T-helper 2 cell treated with Interferon-gamma antibody and Interleukin-4, amounts not matched to agents 100 ng/mL and 5 ng/mL, for 36 hours (primary cell): ENCODE measurements at regions not wholly inside any gene's neighbourhood (a gene's known extent, or its start where the extent isn't known, plus 50 kb on each side); places are given as distances from the start of the nearest gene placed in this dataset.

Experiments
- intact Hi-C: fragments of 100-400 bp; cut with micrococcal nuclease; formaldehyde crosslinking; loops from one replicate; pipeline ENCODE4 v1.15.1; 2023

GRCh38 chr9:665296-665695 lies 176.2 kb upstream of the DMRT1 start:
- intact Hi-C loops, result no loop called here

DNA sequence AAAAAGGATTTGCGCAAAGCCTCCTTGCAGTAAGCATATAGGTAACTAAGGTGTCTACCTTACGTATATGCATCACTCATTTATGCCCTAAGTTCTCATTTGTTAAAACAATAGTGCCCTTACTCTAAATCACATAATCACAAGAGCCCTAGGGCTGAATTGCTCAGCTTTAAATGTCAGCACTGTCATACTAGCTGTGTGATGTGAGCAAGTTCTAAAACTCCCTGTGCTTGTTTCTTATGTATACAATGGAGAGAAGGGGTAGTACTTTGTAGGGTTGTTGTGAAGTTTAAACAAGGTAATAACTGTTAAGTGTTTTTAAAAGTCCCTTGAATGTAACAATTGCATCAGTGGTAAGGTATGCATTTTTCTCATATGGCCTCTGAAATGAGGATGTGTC lies 169.5 kb upstream of the DMRT1 start:
- intact Hi-C loops, result no loop called here

DNA sequence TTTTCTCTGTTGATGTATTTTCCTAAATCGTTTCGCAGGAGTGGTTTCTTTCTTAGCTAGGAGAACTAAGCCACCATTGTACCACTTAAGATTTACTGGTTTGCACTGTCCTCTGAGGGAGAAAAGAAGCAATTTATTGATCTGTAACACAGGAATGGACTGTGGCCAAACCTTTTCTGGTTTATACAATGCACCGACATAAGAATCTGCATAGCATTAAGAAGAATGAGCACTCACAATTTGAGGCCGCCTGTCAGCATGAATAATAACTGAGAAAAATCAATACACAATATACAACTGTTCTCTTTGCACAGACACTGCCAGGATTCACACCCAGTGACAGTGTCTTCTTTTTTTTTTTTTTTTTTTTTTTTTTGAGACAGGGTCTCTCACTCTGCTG lies 168.6 kb upstream of the DMRT1 start:
- intact Hi-C loops, result no loop called here

GRCh38 chr9:673264-673965 lies 168.1 kb upstream of the DMRT1 start:
- intact Hi-C loops, result no loop called here

- intact Hi-C loops, result no loop called here
Observed at GRCh38 chr9:673966-674526, 167.5 kb upstream of the DMRT1 start.

- intact Hi-C loops, result no loop called here
Observed at GRCh38 chr9:675697-676370, 165.7 kb upstream of the DMRT1 start.

DNA sequence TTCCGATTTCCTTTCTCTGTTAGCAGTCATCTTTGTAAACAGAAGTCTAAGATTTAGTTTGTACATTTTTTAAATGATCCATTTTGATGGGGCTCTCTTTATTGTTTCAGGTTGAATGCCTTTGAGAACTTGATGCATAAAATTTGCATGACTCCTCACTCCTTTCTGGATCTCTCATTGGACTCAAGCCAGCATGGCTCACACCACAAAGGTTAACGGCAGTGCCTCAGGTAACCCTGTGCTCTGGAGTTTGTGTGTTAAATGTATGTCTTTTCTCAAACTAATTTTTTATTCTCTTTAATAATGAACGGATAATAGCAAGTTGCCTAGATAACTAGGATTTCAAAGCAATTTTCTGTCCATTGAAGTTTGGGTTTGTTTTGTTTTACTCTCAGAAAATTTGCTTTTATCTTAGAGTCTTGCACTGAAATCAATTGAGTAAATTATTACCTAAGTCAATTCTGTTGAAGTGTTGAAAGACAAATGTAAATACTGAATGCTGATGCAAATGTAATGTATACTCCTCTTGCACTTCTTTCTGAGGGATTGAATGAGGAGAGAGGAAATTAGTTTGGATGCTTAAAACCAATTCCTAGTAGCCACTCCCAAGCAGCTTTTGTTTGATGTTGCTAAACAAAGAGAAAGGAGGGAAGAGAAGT lies 164.6 kb upstream of the DMRT1 start:
- intact Hi-C loops, result no loop called here

DNA sequence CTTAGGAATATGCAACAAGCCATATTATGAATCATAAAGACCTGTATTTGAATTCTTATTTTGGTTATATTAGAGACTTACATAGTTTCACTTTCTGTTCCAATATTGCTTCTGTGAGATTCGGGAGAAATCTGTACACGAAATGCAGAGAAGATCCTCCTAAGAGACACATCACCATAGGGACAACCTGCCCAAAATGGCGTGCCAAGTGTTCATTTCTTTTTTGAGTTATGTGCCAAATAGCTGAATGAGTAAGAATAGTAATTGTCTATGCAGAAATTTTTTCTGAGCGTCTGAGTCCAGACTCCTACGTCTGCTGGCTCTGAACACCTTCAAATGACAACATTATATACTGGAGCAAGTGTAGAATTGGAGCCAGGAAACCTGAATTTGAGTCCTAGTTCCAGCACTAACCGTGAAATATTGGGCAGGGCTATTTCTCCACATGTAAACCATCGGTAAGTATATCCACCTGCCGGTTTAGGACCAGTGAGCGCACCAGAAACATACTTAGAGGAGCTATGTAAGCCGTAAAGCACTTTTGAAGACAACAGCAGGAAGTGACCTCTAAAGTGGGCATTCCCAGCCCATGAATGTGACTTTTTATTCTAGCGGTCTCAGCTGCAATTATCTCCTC lies 163.9 kb upstream of the DMRT1 start:
- intact Hi-C loops, result no loop called here

DNA sequence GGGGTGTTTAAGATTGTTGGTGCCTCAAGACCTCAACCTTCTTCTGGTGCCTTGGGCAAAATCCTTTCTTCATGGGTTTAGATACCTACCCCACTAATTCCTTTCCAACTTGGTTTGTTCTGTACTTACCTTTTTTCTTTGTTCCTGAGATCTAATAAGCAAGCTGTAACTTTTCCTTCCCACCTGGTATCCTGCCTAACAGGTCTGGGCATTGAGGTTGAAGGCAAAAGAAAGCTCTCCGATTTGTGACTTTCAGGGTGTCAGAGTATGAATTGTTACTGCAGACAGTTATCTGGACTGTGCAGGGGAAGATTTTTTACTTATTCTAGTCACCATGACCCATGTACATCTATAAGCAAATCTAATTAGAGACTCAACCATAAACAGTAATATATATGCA lies 162.6 kb upstream of the DMRT1 start:
- intact Hi-C loops, result no loop called here

DNA sequence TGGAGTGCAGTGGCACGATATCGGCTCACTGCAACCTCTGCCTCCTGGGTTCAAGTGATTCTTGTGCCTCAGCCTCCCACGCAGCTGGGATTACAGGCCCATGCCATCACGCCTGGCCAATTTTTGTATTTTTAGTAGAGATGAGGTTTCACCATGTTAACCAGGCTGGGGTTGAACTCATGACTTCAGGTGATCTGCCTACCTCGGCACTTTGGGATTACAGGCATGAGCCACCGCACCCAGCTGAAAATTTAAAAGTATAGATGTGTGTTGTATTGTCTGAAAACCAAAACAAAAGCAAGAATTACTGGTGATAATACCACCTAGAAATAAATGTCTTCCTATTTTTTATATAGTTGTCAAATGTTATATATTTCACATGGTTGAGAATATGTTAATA lies 162.0 kb upstream of the DMRT1 start:
- intact Hi-C loops, result no loop called here

GRCh38 chr9:680106-680505 lies 161.4 kb upstream of the DMRT1 start:
- intact Hi-C loops, result no loop called here

DNA sequence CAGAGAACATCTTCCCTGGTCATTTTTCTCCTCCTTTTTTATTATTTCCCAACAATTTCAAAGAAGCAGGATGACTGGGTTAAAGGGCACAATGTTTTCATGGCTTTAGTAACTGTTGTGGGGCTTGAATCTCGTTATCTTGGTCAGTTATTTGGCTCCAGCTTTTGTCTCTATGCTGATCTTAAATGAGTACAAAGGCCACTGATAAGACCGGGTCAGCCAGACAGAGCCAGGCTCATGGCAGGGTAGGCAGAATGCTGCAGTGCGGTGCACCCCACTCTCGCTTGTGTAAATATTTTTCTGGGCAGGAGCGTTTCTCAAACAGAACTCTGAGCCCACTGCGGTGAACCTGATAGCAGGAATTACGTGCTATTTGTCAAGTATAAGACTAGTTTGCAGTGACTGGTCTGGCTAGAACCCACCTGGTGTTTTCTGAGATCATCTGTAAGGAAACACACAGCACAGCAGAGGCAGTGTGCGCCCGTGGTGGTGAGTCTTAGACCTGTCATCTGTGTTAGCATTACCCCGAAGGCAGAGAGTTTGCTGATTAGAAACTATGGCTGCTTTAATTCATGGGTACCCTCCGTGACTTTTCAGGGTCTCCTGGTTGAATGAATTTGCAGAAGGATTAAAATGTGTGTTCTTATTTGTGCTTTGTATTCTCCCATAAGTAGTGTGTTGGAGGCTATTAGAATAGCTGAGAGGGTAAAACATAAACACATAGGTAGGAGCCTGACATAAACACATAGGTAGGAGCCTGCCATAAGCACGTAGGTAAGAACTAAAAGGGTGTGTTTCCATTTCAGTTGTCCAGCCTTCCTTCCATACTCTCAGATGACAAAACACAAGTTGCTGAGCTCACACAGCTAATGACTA lies 158.6 kb upstream of the DMRT1 start:
- intact Hi-C loops, result no loop called here

GRCh38 chr9:683509-684021 lies 157.9 kb upstream of the DMRT1 start:
- intact Hi-C loops, result no loop called here

DNA sequence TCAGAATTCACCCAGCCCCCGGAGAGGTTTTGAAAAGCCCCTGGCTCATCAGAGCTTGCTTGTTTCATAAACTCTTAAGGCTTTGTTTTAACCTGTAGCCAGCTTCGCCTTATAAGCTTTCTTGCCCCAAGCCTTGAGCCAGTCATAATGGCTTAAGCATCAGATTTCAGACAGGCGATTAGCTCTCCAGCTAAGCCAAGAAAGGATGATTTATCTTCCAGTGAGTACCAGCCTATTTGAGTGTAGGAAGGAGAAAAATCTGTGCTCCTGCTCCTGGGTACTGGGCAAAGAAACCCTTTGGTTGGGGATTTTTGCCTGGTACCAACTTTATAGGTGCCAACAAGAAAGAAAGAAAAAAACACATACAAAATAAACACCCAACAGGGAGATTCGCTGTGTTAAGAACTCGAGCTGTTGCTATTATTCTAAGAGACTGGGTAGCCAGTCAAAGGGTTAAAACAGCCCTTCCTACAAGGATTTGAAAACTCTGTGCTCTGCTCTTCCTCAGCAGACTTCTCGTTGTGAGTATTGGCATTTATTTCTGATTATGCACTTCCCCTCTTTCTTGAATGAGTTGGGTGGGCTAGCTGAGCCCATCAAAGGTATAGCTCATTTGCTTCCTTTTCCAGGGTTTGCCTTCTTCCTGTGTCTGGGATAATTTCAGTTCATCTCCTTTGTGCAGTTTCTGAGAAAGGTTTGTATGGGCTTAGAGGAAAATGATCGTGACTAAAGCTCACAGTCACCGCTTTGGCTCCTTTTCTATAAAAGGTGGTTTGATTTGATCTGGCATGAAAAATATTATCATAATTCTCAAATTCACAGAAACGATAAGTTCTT lies 157.2 kb upstream of the DMRT1 start:
- intact Hi-C loops, result no loop called here

DNA sequence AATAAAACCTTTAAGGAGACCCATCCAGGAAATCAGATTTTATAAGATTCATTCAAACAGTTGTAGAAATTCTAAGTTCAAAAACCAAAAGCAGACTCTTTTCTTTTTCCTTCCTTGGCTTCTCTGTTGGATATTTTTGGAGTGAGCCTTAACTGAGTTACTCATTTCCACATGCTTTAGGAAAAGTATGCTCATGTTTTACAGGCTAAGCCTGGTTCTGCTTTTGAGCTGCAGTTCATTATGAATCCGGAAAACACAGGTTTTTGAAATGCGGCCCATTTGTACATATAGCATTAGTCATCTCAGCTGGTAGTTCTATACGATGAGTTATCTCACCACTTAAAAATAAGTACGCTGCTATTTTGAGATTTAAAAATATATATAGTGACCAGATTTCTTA lies 156.6 kb upstream of the DMRT1 start:
- intact Hi-C loops, result no loop called here

DNA sequence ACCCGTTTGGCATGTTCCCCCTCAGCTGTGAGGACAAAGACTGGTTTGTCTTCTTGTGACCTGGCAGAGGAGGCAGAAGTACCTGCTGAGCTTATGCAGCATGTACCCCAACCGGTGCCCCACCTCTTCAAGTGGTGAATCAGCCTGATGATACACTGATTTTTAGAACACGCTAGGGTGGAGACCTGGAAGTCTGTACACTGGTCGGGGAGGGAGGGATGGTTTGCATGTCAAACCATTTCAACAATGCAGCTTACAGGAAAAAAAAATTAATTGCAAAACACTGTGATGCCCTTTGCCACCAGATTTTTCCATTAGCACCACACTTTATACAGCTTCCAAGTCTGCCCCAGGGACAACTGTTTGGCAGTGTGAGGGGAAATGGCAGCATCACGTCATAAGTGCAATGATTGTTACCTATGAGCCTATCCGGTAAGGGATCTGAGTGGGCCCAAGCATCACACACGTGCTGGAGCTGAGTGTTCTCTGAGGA lies 155.1 kb upstream of the DMRT1 start:
- intact Hi-C loops, result no loop called here

DNA sequence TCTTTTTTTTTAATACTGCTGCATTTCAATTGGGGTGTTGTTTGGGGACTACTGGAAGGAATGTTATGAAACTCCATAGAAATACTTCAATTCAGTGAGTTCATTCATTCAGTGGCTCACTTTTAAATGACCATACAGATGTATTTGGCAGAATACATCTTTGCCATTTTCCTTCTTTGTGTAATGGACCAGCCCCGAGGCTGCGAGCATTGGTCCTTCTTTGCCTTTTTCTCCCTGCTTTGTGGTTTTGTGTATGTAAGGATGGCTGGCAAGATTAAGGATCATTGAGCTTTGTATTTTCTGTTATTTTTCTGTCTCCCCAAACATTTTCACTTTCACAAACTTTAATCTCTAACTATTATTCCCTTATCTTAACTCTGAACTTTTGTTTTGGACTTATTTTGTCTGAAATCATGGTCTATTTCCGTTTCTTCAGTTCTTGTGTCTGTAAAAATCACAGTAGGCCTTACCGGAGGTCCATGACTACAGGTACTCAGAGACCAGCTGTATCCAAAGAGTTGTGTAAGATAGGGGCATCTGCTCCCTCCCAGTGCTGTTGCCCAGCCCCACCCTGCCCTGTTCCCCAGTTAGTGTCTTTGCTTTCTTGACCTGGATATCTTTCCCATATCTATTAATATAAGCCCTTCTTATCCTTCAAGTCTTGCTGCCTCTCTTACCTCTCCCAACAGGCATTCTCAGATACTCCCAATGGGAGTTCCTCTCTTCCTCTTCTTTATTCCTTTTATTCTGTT lies 154.3 kb upstream of the DMRT1 start:
- intact Hi-C loops, result no loop called here

DNA sequence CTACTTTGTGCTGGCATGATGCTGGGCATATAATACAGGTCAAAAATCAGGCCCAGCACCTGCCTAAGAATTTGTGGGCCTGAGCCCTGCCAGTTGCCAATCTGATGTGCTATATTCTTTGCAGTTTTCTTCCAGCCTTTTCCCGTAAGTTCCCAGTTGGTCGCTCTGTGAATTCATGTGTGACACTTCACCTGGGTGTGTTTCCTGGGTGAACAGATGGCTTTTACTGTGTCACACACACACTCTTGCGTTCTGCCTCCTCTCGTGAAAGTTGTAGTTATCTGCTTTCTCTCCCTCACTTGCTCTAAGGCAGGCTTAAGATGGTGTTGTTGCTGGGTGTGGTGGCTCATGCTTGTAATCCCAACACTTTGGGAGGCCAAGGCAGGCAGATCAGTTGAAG lies 153.5 kb upstream of the DMRT1 start:
- intact Hi-C loops, result no loop called here

DNA sequence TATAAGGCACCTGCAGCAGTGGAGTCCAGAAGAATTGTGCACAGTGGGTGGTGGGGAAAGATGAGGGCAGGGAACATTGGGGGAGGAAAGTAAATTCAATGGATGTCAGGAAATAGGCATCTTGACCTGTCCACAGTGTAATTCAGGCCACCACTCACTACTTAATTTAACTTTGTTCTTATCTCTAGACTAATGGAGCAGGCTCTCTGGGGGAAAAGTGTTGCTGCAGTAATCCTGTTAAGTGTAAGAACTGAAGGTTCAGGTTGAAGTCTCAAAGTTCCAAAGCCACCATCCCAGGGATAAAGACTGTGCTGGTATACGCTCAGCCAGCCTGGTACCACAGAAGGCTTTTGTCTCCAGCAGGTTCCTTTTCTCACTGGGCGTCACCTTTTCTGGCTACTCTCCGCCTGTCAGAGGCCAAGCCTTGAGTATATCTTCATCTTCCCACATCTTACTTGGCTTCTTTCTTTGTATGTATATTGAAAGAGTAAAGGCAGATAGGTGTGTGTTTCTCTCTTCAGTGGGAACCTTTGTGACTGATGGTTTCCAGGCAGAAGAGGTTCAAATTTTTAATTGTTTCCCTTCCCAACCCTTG lies 150.9 kb upstream of the DMRT1 start:
- intact Hi-C loops, result no loop called here
